RWPE2 (cell line): ENCODE measurements at regions not wholly inside any gene's neighbourhood (a gene's known extent, or its start where the extent isn't known, plus 50 kb on each side); places are given as distances from the start of the nearest gene placed in this dataset.

Source experiments
- ATAC-seq: fragments of 200-7000 bp; cut with Tn5 transposase; 3 replicates; pipeline ENCODE4 v1.9.1; 2021; ENCODE audit warnings: low read depth
- DNase-seq: peaks from one replicate; pipeline ENCODE4 v3.0.0-alpha.2; 2020; ENCODE audit warnings: low spot score
- H3K27ac ChIP-seq: fragments of 450-650 bp; 2 replicates; pipeline ENCODE4 v1.5.1; 2017; ENCODE audit warnings: mild to moderate bottlenecking; ENCODE audit not compliant: poor library complexity, severe bottlenecking
- H3K27me3 ChIP-seq: fragments of 250-450 bp; sonication (Bioruptor Pico); 2 replicates; pipeline ENCODE4 v1.5.1; 2021; ENCODE audit warnings: mild to moderate bottlenecking, moderate library complexity; ENCODE audit not compliant: insufficient read depth, poor library complexity, severe bottlenecking
- H3K36me3 ChIP-seq: fragments of 250-450 bp; sonication (Bioruptor Pico); 2 replicates; pipeline ENCODE4 v1.5.1; 2020; ENCODE audit warnings: low read depth, mild to moderate bottlenecking, moderate library complexity
- H3K4me1 ChIP-seq: fragments of 250-450 bp; sonication (Bioruptor Pico); 2 replicates; pipeline ENCODE4 v1.5.1; 2021; ENCODE audit warnings: mild to moderate bottlenecking, moderate library complexity; ENCODE audit not compliant: insufficient read depth, poor library complexity, severe bottlenecking
- H3K4me3 ChIP-seq: fragments of 250-450 bp; sonication (Bioruptor Pico); 2 replicates; pipeline ENCODE4 v1.5.1; 2021; ENCODE audit warnings: mild to moderate bottlenecking, moderate library complexity; ENCODE audit not compliant: severe bottlenecking
- H3K9me3 ChIP-seq: fragments of 250-450 bp; sonication (Bioruptor Pico); 2 replicates; pipeline ENCODE4 v1.5.1; 2021; ENCODE audit warnings: mild to moderate bottlenecking, moderate library complexity; ENCODE audit not compliant: severe bottlenecking
- CTCF ChIP-seq: fragments of 450-650 bp; IDR thresholded peaks from one replicate; pipeline ENCODE4 v1.5.1; 2017; ENCODE audit warnings: mild to moderate bottlenecking, moderate library complexity; ENCODE audit not compliant: poor library complexity, severe bottlenecking

GRCh38 chr4:82268826-82269193, 105.0 kb downstream of the HNRNPD start:
- DNase-seq (no peak), ATAC-seq (no peak)
- Histone ChIP-seq H3K4me1 (no peaks in the 10 kb centered on the region), H3K27me3 (no peaks in the 10 kb centered on the region), H3K36me3 (no peaks in the 10 kb centered on the region), H3K27ac (no peak overlapping the region), H3K9me3 (no peaks in the 10 kb centered on the region), H3K4me3 (no peak overlapping the region)
- TF ChIP-seq CTCF, result peak; percentile 75

- TF ChIP-seq CTCF, result peak; percentile 95
- H3K4me1 ChIP-seq, result no peaks in the 10 kb centered on the region
- no peaks in the 10 kb centered on the region for H3K36me3 ChIP-seq
- ATAC-seq, result peak; percentile 98
- no peak overlapping the region for H3K27ac ChIP-seq
- H3K27me3 ChIP-seq, result no peaks in the 10 kb centered on the region
- DNase-seq, result no peak
- H3K4me3 ChIP-seq, result no peak overlapping the region
- no peaks in the 10 kb centered on the region for H3K9me3 ChIP-seq
Measured at GRCh38 chr4:82268050-82268825, 105.6 kb downstream of the HNRNPD start.

GRCh38 chr4:82267506-82267905, 106.3 kb downstream of the HNRNPD start:
- ATAC-seq (no peak), DNase-seq (no peak)
- no peaks in the 10 kb centered on the region for H3K27me3 ChIP-seq
- no peaks in the 10 kb centered on the region for H3K4me1 ChIP-seq
- TF ChIP-seq CTCF, result no peak
- H3K9me3 ChIP-seq, result no peaks in the 10 kb centered on the region
- no peak overlapping the region for H3K27ac ChIP-seq
- no peak overlapping the region for H3K4me3 ChIP-seq
- no peaks in the 10 kb centered on the region for H3K36me3 ChIP-seq

GRCh38 chr4:82266345-82266744, 107.4 kb downstream of the HNRNPD start:
- Histone ChIP-seq H3K27ac (no peak overlapping the region), H3K4me3 (no peak overlapping the region), H3K27me3 (no peaks in the 10 kb centered on the region), H3K36me3 (no peaks in the 10 kb centered on the region), H3K4me1 (no peaks in the 10 kb centered on the region), H3K9me3 (no peaks in the 10 kb centered on the region)
- no peak for DNase-seq
- ATAC-seq, result no peak
- no peak for TF ChIP-seq CTCF

- ATAC-seq (no peak), DNase-seq (no peak)
- no peaks in the 10 kb centered on the region for H3K9me3 ChIP-seq
Measured at GRCh38 chr4:82261084-82261483, 112.7 kb downstream of the HNRNPD start.

More at GRCh38 chr4:82261084-82261483, 112.7 kb downstream of the HNRNPD start:
- Histone ChIP-seq H3K36me3 (no peaks in the 10 kb centered on the region), H3K4me1 (no peaks in the 10 kb centered on the region), H3K27me3 (no peaks in the 10 kb centered on the region), H3K27ac (no peak overlapping the region), H3K4me3 (no peak overlapping the region)
- TF ChIP-seq CTCF, result no peak
